GM12878 (cell line): ENCODE measurements at regions not wholly inside any gene's neighbourhood (a gene's known extent, or its start where the extent isn't known, plus 50 kb on each side); places are given as distances from the start of the nearest gene placed in this dataset.

Source experiments
- CHD1 ChIP-seq: IDR thresholded peaks from 2 replicates; pipeline ENCODE4 v1.6.1; 2012; ENCODE audit warnings: low read depth, low read length, improper control_type of control experiment
- CHD4 ChIP-seq: fragments of 200-600 bp; sonication (generic); IDR thresholded peaks from 2 replicates; pipeline ENCODE4 v1.6.1; 2016; ENCODE audit warnings: mild to moderate bottlenecking
- KDM1A ChIP-seq: fragments of 200-600 bp; sonication (generic); IDR thresholded peaks from 2 replicates; pipeline ENCODE4 v1.6.1; 2016; ENCODE audit warnings: borderline replicate concordance
- MYB ChIP-seq: fragments of 150-350 bp; IDR thresholded peaks from 2 replicates; pipeline ENCODE4 v1.6.1; 2014; ENCODE audit warnings: mild to moderate bottlenecking, low read depth, low read length, borderline replicate concordance
- NFXL1 ChIP-seq: fragments of 450-650 bp; IDR thresholded peaks from 2 replicates; pipeline ENCODE4 v1.6.1; 2017; ENCODE audit warnings: antibody characterized with exemption, mild to moderate bottlenecking, borderline replicate concordance
- NR2C1 ChIP-seq: fragments of 450-650 bp; IDR thresholded peaks from 2 replicates; pipeline ENCODE4 v1.6.1; 2017; ENCODE audit warnings: antibody characterized with exemption, mild to moderate bottlenecking, moderate library complexity
- TF ChIP-seq, protein P1 (sequence below): IDR thresholded peaks from 2 replicates; pipeline ENCODE4 v1.6.1; 2011; ENCODE audit warnings: low read depth, low read length, improper control_type of control experiment, borderline replicate concordance
- TF ChIP-seq, protein P2 (sequence below): fragments of 450-650 bp; formaldehyde crosslinking; IDR thresholded peaks from 2 replicates; pipeline ENCODE4 v1.4.0; 2022; ENCODE audit warnings: mild to moderate bottlenecking, moderate library complexity
- TF ChIP-seq, protein P3 (sequence below): fragments of 150-350 bp; IDR thresholded peaks from 2 replicates; pipeline ENCODE4 v1.6.1; 2016; ENCODE audit warnings: low read depth, low read length

DNA sequence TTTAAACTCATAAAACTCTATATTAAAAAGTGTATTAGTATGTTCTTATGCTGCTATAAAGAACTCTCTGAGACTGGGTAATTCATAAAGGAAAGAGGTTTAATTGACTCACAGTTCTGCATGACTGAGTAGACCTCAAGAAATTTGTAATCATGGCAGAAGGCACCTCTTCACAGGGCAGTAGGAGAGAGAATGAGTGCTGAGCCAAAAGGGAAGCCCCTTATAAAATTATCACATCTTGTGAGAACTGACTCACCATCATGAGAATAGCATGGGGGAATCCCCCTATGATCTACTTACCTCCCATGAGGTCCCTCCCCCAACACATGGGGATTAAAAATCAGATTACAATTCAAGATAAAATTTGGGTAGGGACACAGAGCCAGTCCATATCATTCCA, 463.2 kb downstream of the KLHL13 start (continued):
- TF ChIP-seq, protein P1, sequence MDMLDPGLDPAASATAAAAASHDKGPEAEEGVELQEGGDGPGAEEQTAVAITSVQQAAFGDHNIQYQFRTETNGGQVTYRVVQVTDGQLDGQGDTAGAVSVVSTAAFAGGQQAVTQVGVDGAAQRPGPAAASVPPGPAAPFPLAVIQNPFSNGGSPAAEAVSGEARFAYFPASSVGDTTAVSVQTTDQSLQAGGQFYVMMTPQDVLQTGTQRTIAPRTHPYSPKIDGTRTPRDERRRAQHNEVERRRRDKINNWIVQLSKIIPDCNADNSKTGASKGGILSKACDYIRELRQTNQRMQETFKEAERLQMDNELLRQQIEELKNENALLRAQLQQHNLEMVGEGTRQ, result no peak
- TF ChIP-seq NR2C1, result no peak
- no peak for TF ChIP-seq KDM1A
- TF ChIP-seq, protein P2, sequence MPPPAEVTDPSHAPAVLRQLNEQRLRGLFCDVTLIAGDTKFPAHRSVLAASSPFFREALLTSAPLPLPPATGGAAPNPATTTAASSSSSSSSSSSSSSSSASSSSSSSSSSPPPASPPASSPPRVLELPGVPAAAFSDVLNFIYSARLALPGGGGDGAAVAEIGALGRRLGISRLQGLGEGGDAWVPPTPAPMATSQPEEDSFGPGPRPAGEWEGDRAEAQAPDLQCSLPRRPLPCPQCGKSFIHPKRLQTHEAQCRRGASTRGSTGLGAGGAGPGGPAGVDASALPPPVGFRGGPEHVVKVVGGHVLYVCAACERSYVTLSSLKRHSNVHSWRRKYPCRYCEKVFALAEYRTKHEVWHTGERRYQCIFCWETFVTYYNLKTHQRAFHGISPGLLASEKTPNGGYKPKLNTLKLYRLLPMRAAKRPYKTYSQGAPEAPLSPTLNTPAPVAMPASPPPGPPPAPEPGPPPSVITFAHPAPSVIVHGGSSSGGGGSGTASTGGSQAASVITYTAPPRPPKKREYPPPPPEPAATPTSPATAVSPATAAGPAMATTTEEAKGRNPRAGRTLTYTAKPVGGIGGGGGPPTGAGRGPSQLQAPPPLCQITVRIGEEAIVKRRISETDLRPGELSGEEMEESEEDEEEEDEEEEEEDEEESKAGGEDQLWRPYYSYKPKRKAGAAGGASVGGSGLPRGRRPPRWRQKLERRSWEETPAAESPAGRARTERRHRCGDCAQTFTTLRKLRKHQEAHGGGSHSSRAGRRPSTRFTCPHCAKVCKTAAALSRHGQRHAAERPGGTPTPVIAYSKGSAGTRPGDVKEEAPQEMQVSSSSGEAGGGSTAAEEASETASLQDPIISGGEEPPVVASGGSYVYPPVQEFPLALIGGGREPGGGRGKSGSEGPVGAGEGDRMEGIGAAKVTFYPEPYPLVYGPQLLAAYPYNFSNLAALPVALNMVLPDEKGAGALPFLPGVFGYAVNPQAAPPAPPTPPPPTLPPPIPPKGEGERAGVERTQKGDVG (CRISPR knock-in tag), result no peak
- TF ChIP-seq, protein P3, sequence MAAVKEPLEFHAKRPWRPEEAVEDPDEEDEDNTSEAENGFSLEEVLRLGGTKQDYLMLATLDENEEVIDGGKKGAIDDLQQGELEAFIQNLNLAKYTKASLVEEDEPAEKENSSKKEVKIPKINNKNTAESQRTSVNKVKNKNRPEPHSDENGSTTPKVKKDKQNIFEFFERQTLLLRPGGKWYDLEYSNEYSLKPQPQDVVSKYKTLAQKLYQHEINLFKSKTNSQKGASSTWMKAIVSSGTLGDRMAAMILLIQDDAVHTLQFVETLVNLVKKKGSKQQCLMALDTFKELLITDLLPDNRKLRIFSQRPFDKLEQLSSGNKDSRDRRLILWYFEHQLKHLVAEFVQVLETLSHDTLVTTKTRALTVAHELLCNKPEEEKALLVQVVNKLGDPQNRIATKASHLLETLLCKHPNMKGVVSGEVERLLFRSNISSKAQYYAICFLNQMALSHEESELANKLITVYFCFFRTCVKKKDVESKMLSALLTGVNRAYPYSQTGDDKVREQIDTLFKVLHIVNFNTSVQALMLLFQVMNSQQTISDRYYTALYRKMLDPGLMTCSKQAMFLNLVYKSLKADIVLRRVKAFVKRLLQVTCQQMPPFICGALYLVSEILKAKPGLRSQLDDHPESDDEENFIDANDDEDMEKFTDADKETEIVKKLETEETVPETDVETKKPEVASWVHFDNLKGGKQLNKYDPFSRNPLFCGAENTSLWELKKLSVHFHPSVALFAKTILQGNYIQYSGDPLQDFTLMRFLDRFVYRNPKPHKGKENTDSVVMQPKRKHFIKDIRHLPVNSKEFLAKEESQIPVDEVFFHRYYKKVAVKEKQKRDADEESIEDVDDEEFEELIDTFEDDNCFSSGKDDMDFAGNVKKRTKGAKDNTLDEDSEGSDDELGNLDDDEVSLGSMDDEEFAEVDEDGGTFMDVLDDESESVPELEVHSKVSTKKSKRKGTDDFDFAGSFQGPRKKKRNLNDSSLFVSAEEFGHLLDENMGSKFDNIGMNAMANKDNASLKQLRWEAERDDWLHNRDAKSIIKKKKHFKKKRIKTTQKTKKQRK, result no peak
- TF ChIP-seq CHD4, result no peak
- TF ChIP-seq MYB, result no peak
- TF ChIP-seq NFXL1, result no peak
- TF ChIP-seq CHD1, result no peak
